ENCODE measurements at regions not wholly inside any gene's neighbourhood (a gene's known extent, or its start where the extent isn't known, plus 50 kb on each side); places are given as distances from the start of the nearest gene placed in this dataset.
"Not testable (repeated sequence)": the region's sequence is repeated elsewhere in the genome, so short reads cannot be mapped to it uniquely, and the experiment has no call there.

DNA sequence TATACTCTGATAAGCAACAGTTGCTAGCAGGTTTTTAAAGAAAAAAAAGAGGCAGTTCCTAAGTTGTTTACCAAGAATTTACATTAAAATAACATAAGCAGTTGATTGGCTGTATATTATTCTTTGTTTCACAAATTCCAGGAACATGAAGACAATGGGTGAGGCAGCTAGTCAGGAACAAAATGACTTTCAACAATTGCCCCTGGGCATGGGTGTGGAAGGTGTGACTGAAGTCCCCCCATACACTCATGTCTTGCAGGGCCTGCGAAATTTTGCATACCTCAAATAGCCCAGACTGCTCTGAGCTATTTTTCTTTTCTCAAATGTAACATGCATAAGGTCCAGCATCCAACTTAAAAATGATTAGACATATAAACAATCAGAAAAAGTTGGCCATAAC, 267.2 kb upstream of the DIO3 start:
- Histone ChIP-seq H3K27ac (no peak overlapping the region), H3K36me3 (no peaks in the 10 kb centered on the region), H3K9me3 (peaks cover 0 to 21% of the 10 kb centered on the region in 2 donors), H3K4me1 (no peaks in the 10 kb centered on the region), H3K27me3 (no peaks in the 10 kb centered on the region), H3K4me3 (no peak overlapping the region)
- TF ChIP-seq, protein P1, sequence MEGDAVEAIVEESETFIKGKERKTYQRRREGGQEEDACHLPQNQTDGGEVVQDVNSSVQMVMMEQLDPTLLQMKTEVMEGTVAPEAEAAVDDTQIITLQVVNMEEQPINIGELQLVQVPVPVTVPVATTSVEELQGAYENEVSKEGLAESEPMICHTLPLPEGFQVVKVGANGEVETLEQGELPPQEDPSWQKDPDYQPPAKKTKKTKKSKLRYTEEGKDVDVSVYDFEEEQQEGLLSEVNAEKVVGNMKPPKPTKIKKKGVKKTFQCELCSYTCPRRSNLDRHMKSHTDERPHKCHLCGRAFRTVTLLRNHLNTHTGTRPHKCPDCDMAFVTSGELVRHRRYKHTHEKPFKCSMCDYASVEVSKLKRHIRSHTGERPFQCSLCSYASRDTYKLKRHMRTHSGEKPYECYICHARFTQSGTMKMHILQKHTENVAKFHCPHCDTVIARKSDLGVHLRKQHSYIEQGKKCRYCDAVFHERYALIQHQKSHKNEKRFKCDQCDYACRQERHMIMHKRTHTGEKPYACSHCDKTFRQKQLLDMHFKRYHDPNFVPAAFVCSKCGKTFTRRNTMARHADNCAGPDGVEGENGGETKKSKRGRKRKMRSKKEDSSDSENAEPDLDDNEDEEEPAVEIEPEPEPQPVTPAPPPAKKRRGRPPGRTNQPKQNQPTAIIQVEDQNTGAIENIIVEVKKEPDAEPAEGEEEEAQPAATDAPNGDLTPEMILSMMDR (IDR thresholded peaks at IDR 0.05): no peak
- DNase-seq (ENCODE audit: low spot score): no peak

DNA sequence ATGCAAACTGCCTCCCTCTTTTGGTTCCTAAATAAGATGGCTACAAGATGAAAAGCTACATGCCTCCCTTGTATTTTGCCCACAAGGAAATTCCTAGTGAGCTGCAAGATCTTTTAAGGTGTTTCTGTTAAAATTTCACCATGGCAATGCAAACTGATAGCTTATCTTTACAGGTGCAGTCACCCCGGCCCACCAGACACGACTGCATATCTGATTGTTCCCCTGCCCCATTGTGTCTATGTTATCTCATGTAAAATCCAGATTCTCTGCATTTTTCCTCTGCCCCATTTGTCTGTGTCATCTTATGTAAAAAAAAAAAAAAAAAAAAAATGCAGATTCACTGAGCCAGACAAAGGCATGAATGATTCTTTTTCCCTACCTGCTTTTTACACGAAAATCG, 261.5 kb upstream of the DIO3 start:
- H3K27ac ChIP-seq; DNase-seq (ENCODE audit: low spot score); H3K4me3 ChIP-seq; H3K27me3 ChIP-seq; H3K36me3 ChIP-seq; H3K4me1 ChIP-seq: not testable (repeated sequence)
- H3K9me3 ChIP-seq: peaks cover 0 to 21% of the 10 kb centered on the region in 2 donors

DNA sequence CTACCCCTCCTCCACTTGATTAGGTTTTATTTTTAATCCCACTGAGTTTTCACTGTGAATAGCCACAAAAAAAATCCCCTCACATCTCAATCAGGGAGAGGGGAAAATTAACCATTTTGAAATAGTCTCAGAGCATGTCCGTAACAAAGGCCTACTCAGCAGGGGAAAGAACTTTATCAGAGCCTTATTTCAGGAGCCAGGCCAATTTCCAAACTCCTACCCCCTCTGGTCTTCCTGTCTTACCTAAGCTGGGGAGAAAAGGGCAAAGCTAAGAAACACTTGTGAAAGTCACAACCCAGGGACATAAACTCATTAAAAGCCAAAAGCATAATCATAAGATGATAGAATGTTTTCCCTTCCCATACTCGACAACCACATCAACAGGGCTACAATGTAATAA, 260.3 kb upstream of the DIO3 start:
- TF ChIP-seq, protein P1 (IDR thresholded peaks at IDR 0.05): no peak
- DNase-seq (ENCODE audit: low spot score): no peak
- Histone ChIP-seq H3K9me3 (peaks cover 0 to 21% of the 10 kb centered on the region in 2 donors), H3K4me3 (no peak overlapping the region), H3K27me3 (no peaks in the 10 kb centered on the region), H3K4me1 (no peaks in the 10 kb centered on the region), H3K36me3 (no peaks in the 10 kb centered on the region), H3K27ac (no peak overlapping the region)

DNA sequence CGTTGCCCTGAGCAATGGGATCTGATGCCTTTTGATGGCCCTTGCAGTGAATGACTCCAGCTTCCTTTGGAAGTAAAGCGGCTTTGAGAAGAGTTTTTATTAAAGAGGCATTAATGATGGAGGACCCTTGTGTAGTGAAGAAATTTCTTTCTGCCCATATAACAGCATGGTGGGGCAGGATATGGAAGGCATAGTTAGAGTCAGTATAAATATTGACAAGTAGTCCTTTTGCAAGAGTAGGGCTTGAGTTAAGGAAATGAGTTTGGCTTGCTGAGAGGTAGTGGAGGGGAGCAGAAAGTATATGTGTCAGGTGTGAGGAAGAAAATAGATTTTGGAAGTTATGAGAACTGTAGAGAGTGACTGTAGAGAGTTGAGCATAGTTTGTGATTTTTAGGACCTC, 254.1 kb upstream of the DIO3 start:
- not testable (repeated sequence) for H3K4me3 ChIP-seq; H3K9me3 ChIP-seq; H3K36me3 ChIP-seq; H3K4me1 ChIP-seq; DNase-seq (ENCODE audit: low spot score); H3K27ac ChIP-seq; H3K27me3 ChIP-seq

DNA sequence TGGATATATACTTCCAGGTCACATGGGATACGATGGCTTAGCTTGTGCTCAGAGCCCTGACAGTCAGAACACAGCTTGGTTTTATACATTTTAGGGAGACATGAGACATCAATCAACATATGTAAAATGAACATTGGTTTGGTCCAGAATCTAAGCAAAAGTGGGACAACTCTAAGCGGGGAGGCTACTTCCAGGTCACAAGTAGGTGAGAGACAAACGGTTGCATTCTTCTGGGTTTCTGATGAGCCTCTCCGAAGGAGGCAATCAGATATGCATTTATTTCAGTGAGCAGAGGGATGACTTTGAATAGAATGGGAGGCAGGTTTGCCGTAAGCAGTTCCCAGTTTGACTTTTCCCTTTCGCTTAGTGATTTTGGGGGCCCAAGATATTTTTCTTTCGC, 250.1 kb upstream of the DIO3 start:
- not testable (repeated sequence) for DNase-seq (ENCODE audit: low spot score); H3K4me1 ChIP-seq; H3K27me3 ChIP-seq

DNA sequence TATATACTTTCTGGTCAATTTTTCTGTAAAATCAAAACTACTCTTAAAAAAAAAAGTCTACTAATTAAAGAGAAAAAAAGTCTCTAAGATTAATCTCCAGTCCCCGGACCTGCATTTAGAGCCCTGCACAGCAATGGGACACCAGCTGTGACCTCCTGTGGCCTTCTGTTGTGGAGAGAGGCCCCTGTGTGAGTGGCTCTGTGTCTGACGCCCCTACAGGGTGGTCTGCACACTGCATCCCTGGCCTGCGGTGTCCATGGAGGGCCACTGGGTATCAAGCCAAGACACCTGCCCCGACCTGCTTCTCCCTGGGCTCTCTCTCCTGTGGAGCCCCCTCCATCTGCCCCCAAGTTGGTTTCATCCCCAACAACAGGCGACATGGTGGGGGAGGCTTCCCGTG, 248.0 kb upstream of the DIO3 start:
- Histone ChIP-seq H3K36me3 (no peaks in the 10 kb centered on the region), H3K27me3 (no peaks in the 10 kb centered on the region), H3K4me1 (no peaks in the 10 kb centered on the region), H3K9me3 (peaks cover 0 to 15% of the 10 kb centered on the region in 2 donors), H3K4me3 (no peak overlapping the region), H3K27ac (no peak overlapping the region)
- no peak for DNase-seq (ENCODE audit: low spot score)
- TF ChIP-seq, protein P1 (IDR thresholded peaks at IDR 0.05): no peak

More for the DNA sequence above, 250.1 kb upstream of the DIO3 start:
- not testable (repeated sequence) for H3K4me3 ChIP-seq, H3K36me3 ChIP-seq, H3K9me3 ChIP-seq, H3K27ac ChIP-seq

DNA sequence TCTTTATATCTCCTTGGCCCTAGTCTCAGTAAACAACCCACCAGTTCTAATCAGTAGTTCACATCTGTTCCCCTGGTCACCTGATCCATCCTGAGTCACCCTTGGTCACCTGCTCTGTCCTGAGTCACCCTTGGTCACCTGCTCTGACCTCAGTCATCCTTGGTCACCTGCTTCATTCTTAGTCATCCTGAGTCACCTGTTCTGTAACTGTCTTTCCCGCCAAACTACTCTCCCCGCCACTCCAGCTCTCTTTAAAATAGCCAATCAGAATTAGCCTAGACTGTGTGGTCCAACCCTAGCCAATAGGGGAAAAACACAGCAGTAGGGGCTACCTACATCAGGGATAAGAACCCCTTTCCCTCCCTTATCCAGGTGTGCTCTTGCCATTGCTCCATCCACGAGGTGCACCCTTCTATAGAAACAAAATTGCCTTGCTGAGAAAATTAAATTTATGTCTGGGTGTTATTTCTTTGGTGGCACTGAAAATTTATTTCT, 245.4 kb upstream of the DIO3 start:
- Histone ChIP-seq H3K4me3 (no peak overlapping the region), H3K9me3 (peaks cover 0 to 15% of the 10 kb centered on the region in 2 donors), H3K27ac (no peak overlapping the region), H3K36me3 (no peaks in the 10 kb centered on the region), H3K4me1 (no peaks in the 10 kb centered on the region), H3K27me3 (no peaks in the 10 kb centered on the region)
- no peak for DNase-seq (ENCODE audit: low spot score)
- TF ChIP-seq, protein P1 (IDR thresholded peaks at IDR 0.05): no peak

Data from right atrium auricular region (tissue), 2 donors.